Vagina (tissue), 2 donors: ENCODE measurements at regions not wholly inside any gene's neighbourhood (a gene's known extent, or its start where the extent isn't known, plus 50 kb on each side); places are given as distances from the start of the nearest gene placed in this dataset.
"Not testable (repeated sequence)": the region's sequence is repeated elsewhere in the genome, so short reads cannot be mapped to it uniquely, and the experiment has no call there.

ENCODE experiments used
- DNase-seq, 2 donors: peaks; one replicate each; pipeline ENCODE4 v3.0.0-alpha.2; 2017; ENCODE audit errors: extremely low spot score in 2 of 2
- H3K27ac ChIP-seq: fragments of 200-600 bp; sonication (generic); one replicate; pipeline ENCODE4 v1.5.1; 2019
- H3K27me3 ChIP-seq: fragments of 200-600 bp; sonication (generic); one replicate; pipeline ENCODE4 v1.5.1; 2019
- H3K36me3 ChIP-seq, 2 donors: fragments of 200-600 bp; sonication (generic); one replicate each; pipeline ENCODE4 v1.5.1; 2017 to 2019
- H3K4me1 ChIP-seq: fragments of 200-600 bp; sonication (generic); one replicate; pipeline ENCODE4 v1.5.1; 2019
- H3K4me3 ChIP-seq, 2 donors: fragments of 200-600 bp; sonication (generic); 1 replicate in 1 of 2; 2 replicates in 1 of 2; pipeline ENCODE4 v1.5.1; 2016 to 2019
- H3K9me3 ChIP-seq: fragments of 200-600 bp; sonication (generic); one replicate; pipeline ENCODE4 v1.5.1; 2019
- POLR2A ChIP-seq, 2 donors: fragments of 450-650 bp; IDR thresholded peaks; one replicate each; pipeline ENCODE4 v1.6.1; 2017; ENCODE audit warnings: antibody characterized with exemption in 2 of 2, mild to moderate bottlenecking in 2 of 2, moderate library complexity in 2 of 2
- POLR2AphosphoS5 ChIP-seq, 2 donors: sonication (generic); formaldehyde crosslinking; IDR thresholded peaks; one replicate each; pipeline ENCODE4 v1.9.0; 2017; ENCODE audit warnings: antibody characterized with exemption in 2 of 2, mild to moderate bottlenecking in 2 of 2, low read depth in 1 of 2; ENCODE audit not compliant: insufficient read depth in 1 of 2
- intact Hi-C: fragments of 100-400 bp; cut with DNase I; formaldehyde crosslinking; loops from one replicate; pipeline ENCODE4 v1.15.1; 2023
- TF ChIP-seq, protein P1 (sequence below), 3 experiments: fragments of 450-650 bp in 2 of 3; fragments of 200-600 bp in 1 of 3; sonication (generic) in 1 of 3; IDR thresholded peaks; one replicate each; pipeline ENCODE4 v1.5.1; 2017 to 2019; ENCODE audit warnings: antibody characterized with exemption in 3 of 3, mild to moderate bottlenecking in 2 of 3, moderate library complexity in 2 of 3

DNA sequence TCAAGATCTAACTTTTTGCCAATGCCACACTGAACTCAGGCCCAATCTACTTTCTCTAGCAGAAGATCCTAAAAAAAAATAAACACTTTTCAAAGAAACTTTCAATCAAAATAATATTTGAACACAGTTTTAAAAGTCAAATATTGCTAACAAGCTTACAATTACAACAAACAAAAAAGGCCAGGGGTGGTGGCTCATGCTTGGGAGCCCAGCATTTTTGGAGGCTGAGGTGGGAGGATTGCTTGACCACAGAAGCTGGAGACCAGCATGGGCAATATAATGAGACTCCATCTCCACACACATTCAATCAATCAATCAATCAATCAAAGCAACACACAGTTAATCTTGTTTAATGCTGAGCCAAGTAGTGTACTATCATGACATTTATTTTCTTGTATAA lies 149.2 kb downstream of the CYP26A1 start:
- H3K4me3 ChIP-seq, result no peak overlapping the region
- DNase-seq, result no peak
- no peak overlapping the region for H3K27ac ChIP-seq
- H3K27me3 ChIP-seq, result no peaks in the 10 kb centered on the region
- no peaks in the 10 kb centered on the region for H3K4me1 ChIP-seq
- no peaks in the 10 kb centered on the region for H3K9me3 ChIP-seq
- no peaks in the 10 kb centered on the region for H3K36me3 ChIP-seq
- TF ChIP-seq, protein P1, sequence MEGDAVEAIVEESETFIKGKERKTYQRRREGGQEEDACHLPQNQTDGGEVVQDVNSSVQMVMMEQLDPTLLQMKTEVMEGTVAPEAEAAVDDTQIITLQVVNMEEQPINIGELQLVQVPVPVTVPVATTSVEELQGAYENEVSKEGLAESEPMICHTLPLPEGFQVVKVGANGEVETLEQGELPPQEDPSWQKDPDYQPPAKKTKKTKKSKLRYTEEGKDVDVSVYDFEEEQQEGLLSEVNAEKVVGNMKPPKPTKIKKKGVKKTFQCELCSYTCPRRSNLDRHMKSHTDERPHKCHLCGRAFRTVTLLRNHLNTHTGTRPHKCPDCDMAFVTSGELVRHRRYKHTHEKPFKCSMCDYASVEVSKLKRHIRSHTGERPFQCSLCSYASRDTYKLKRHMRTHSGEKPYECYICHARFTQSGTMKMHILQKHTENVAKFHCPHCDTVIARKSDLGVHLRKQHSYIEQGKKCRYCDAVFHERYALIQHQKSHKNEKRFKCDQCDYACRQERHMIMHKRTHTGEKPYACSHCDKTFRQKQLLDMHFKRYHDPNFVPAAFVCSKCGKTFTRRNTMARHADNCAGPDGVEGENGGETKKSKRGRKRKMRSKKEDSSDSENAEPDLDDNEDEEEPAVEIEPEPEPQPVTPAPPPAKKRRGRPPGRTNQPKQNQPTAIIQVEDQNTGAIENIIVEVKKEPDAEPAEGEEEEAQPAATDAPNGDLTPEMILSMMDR (IDR thresholded peaks at IDR 0.05), result no peak
- no peak for TF ChIP-seq POLR2AphosphoS5 (IDR thresholded peaks at IDR 0.05; ENCODE audit: insufficient read depth in 1 of 2, low read depth in 1 of 2)
- no peak for TF ChIP-seq POLR2A (IDR thresholded peaks at IDR 0.05)
- intact Hi-C loops, result no loop called here

DNA sequence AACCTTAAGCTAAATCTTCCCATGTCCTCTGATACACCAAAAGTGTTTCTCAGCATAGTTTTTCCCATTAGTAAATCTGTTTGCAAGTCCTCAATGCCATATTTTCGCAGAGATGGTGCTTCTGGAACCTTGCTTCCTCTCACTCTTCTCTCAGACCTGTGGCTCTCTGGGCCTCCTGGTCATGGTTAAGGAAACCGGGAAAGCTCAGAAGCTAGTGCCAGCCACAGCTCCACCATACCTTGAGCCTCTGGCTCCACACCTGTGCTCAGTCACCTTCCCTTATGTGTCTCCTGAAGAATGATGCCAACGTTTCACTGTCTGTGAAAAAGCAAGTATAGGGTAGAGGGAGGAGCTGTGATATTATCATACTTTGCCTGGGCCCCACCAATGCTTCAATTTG lies 149.6 kb downstream of the CYP26A1 start:
- no peak overlapping the region for H3K4me3 ChIP-seq
- no peak overlapping the region for H3K27ac ChIP-seq
- DNase-seq, result peak in 1 of 2 donors; percentile 46
- H3K4me1 ChIP-seq, result no peaks in the 10 kb centered on the region
- H3K27me3 ChIP-seq, result no peaks in the 10 kb centered on the region
- intact Hi-C loops, result no loop called here
- no peaks in the 10 kb centered on the region for H3K9me3 ChIP-seq
- TF ChIP-seq POLR2A (IDR thresholded peaks at IDR 0.05), result no peak
- TF ChIP-seq, protein P1 (IDR thresholded peaks at IDR 0.05), result no peak
- TF ChIP-seq POLR2AphosphoS5 (IDR thresholded peaks at IDR 0.05; ENCODE audit: insufficient read depth in 1 of 2, low read depth in 1 of 2), result no peak
- no peaks in the 10 kb centered on the region for H3K36me3 ChIP-seq

DNA sequence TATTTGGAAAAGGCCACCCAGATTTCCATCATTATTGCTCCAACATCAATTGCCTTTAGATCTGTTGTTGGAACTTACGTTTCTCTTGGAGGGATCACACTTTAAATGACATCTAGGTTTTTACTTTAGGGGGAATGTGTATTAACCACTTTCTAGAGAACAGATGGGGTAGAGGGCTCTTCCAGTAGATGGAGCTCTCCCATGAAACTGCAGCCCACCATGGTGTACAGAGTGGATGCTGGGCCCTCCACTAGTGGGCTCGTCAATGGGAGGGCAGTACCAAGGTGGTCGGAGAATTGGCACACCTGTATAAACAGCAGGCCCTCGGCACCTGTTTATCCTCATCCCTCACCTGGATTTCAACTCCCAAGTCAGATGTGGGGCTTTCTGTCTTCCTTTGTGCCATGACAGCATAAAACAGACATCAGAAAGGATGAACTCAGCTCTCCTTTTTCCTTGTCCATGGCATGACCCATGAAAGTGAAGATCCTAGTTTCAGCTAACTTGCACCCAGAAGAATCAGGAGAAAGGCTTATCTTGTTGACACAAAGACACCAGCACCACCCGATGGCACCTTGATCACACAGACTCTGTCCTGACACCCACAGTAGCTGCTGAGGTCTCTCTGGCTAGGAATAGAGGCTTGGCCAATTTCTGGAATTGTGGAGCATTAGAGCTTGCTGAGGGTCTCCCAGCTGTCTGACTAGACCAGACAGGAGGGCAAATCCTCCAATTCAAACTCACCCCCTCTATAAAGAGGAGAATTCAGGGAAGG lies 150.5 kb downstream of the CYP26A1 start:
- no peak overlapping the region for H3K27ac ChIP-seq
- no peak overlapping the region for H3K4me3 ChIP-seq
- peak in 1 of 2 donors; percentile 40 for DNase-seq
- no peaks in the 10 kb centered on the region for H3K27me3 ChIP-seq
- intact Hi-C loops, result no loop called here
- TF ChIP-seq, protein P1 (IDR thresholded peaks at IDR 0.05), result no peak
- TF ChIP-seq POLR2AphosphoS5 (IDR thresholded peaks at IDR 0.05; ENCODE audit: insufficient read depth in 1 of 2, low read depth in 1 of 2), result no peak
- TF ChIP-seq POLR2A (IDR thresholded peaks at IDR 0.05), result no peak
- H3K9me3 ChIP-seq, result no peaks in the 10 kb centered on the region
- H3K4me1 ChIP-seq, result no peaks in the 10 kb centered on the region
- no peaks in the 10 kb centered on the region for H3K36me3 ChIP-seq

DNA sequence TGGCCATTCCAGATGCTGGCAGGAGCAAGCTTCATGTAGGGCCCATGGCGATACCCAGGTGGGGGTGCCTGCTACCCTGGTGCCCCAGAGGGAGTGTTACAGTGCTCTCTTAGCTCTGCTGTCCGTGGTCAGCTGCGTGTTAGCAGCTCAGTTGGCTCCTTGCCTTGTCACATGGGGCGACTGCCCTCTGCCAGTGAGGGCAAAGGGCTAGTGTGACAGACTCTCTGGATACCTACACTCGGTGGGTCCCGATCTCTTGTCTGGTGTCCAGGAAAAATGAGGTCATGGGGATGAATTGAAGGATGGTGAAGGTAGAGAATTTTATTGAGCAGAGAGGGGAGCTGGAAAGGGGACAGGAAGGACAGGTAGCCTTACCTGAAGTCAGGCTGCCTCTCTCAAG lies 152.2 kb downstream of the CYP26A1 start:
- DNase-seq, result no peak
- H3K27ac ChIP-seq, result no peak overlapping the region

DNA sequence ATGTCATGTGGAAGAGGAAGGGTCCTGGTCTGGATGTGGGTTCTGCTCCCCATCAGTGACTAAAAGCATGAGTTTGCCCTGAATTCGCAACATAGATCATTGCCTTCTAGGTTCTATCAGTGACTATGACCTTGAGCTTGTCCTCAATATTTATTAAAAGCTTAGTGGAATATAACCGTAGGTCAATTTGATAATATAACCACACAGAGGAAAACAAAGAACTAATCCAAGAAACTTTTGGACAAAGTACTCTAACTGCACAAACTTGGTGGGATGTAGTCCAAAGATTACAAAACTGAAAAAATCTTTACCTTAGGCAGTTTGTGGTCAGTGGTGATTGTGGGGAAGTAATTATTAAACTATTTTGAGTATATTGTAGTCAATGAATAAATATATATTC lies 152.9 kb downstream of the CYP26A1 start:
- no peaks in the 10 kb centered on the region for H3K36me3 ChIP-seq
- no peaks in the 10 kb centered on the region for H3K27me3 ChIP-seq
- TF ChIP-seq POLR2A (IDR thresholded peaks at IDR 0.05) (no peak), POLR2AphosphoS5 (IDR thresholded peaks at IDR 0.05; ENCODE audit: insufficient read depth in 1 of 2, low read depth in 1 of 2) (no peak)
- TF ChIP-seq, protein P1 (IDR thresholded peaks at IDR 0.05), result no peak
- intact Hi-C loops, result no loop called here
- no peak for DNase-seq
- H3K27ac ChIP-seq, result no peak overlapping the region
- H3K9me3 ChIP-seq, result no peaks in the 10 kb centered on the region
- H3K4me3 ChIP-seq, result no peak overlapping the region
- H3K4me1 ChIP-seq, result no peaks in the 10 kb centered on the region

More for the DNA sequence above, 152.2 kb downstream of the CYP26A1 start:
- H3K4me3 ChIP-seq, result no peak overlapping the region
- no peaks in the 10 kb centered on the region for H3K9me3 ChIP-seq
- intact Hi-C loops, result no loop called here
- TF ChIP-seq, protein P1 (IDR thresholded peaks at IDR 0.05), result no peak
- TF ChIP-seq POLR2AphosphoS5 (IDR thresholded peaks at IDR 0.05; ENCODE audit: insufficient read depth in 1 of 2, low read depth in 1 of 2) (no peak), POLR2A (IDR thresholded peaks at IDR 0.05) (no peak)
- H3K27me3 ChIP-seq, result no peaks in the 10 kb centered on the region
- H3K36me3 ChIP-seq, result no peaks in the 10 kb centered on the region
- H3K4me1 ChIP-seq, result no peaks in the 10 kb centered on the region

DNA sequence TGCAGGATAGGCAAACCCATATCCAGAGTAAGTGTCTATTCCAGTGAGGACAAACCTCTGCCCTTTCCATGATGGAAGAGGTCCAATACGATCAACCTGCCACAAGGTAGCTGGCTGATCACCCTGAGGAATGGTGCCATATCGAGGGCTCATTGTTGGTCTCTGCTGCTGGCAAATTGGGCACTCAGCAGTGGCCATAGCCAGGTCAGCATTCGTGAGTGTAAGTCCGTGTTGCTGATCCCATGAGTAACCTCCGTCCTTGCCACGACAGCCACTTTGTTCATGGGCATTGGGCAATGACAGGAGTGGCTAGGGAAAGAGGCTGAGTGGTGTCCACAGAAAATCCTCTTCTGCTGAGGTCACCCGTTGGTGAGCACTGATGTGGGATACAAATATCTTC lies 156.9 kb downstream of the CYP26A1 start:
- H3K36me3 ChIP-seq, H3K27ac ChIP-seq, DNase-seq, H3K4me1 ChIP-seq, H3K9me3 ChIP-seq, intact Hi-C loops, H3K27me3 ChIP-seq, H3K4me3 ChIP-seq: not testable (repeated sequence)

DNA sequence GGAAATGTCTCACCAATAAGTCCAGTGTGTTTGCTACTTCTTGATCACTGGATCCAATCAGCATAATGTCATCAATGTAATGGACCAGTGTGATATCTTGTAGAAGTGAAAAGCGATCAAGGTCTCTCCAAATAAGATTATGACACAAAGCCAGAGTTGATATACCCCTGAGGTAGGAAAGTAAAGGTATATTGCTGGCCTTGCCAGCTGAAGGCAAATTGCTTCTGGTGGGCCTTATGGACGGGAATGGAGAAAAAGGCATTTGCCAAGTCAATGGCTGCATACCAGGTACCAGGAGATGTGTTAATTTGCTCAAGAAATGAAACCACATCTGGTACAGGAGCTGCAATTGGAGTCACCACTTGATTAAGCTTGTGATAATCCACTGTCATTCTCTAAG lies 158.5 kb downstream of the CYP26A1 start:
- H3K36me3 ChIP-seq, H3K4me1 ChIP-seq, intact Hi-C loops, H3K27me3 ChIP-seq, DNase-seq, H3K9me3 ChIP-seq, H3K4me3 ChIP-seq, H3K27ac ChIP-seq: not testable (repeated sequence)

DNA sequence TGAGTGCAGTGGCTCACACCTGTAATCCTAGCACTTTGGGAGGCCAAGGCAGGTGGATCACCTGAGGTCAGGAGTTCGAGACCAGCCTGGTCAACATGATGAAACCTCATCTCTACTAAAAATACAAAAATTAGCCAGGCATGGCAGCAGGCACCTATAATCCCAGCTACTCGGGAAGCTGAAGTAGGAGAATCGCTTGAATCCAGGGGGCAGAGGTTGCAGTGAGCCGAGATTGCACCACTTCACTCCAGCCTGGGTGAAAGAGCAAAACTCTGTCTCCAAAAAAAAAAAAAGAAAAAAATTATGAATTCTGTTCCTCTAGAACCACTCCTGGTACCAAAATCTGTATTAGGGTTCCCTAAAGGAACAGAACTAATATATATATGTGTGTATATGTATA lies 161.2 kb downstream of the CYP26A1 start:
- not testable (repeated sequence) for H3K9me3 ChIP-seq, DNase-seq, H3K27ac ChIP-seq, H3K27me3 ChIP-seq, H3K36me3 ChIP-seq, H3K4me1 ChIP-seq, H3K4me3 ChIP-seq
- intact Hi-C loops, result loop anchor here (5.0 kb wide), 1 partner anchor 1568 kb away; no protein-coding TSS in a partner anchor
